ENCODE measurements at regions not wholly inside any gene's neighbourhood (a gene's known extent, or its start where the extent isn't known, plus 50 kb on each side); places are given as distances from the start of the nearest gene placed in this dataset.

- TF ChIP-seq CTCF (IDR thresholded peaks at IDR 0.05; ENCODE audit: low read depth, low read length, poor library complexity, severe bottlenecking) (no peak), EZH2phosphoT487 (IDR thresholded peaks at IDR 0.05; ENCODE audit: borderline replicate concordance, low read length) (no peak)
- no peak overlapping the region for H3K4me3 ChIP-seq (ENCODE audit: low read length)
- no peaks in the 10 kb centered on the region for H3K9me3 ChIP-seq (ENCODE audit: control insufficient read depth, insufficient read depth, low read length)
- H3K36me3 ChIP-seq (ENCODE audit: control insufficient read depth, low read length) = no peaks in the 10 kb centered on the region
- no peaks in the 10 kb centered on the region for H3K9me2 ChIP-seq (replicated peaks; ENCODE audit: control insufficient read depth, low read length)
- H4K20me1 ChIP-seq (ENCODE audit: control insufficient read depth, insufficient read depth, low read depth, low read length) = no peaks in the 10 kb centered on the region
- H3K27ac ChIP-seq (ENCODE audit: low read depth, low read length) = no peak overlapping the region
- H3K4me1 ChIP-seq (ENCODE audit: control insufficient read depth, low read length) = no peaks in the 10 kb centered on the region
- no peaks in the 10 kb centered on the region for H3F3A ChIP-seq (ENCODE audit: control insufficient read depth, insufficient read depth)
- H3K79me2 ChIP-seq (ENCODE audit: control insufficient read depth, low read length) = no peaks in the 10 kb centered on the region
- no peak overlapping the region for H3K4me2 ChIP-seq (ENCODE audit: low read length)
- H3K27me3 ChIP-seq (ENCODE audit: control insufficient read depth, low read length) = peaks cover 9% of the 10 kb centered on the region
These were observed 378.1 kb upstream of the POU3F1 start for GRCh38 chr1:38424677-38425076.

GRCh38 chr1:38420666-38421065 lies 374.1 kb upstream of the POU3F1 start:
- Histone ChIP-seq H3K36me3 (ENCODE audit: control insufficient read depth, low read length) (no peaks in the 10 kb centered on the region), H3F3A (ENCODE audit: control insufficient read depth, insufficient read depth) (no peaks in the 10 kb centered on the region), H4K20me1 (ENCODE audit: control insufficient read depth, insufficient read depth, low read depth, low read length) (no peaks in the 10 kb centered on the region), H3K4me2 (ENCODE audit: low read length) (no peak overlapping the region), H3K9me3 (ENCODE audit: control insufficient read depth, insufficient read depth, low read length) (no peaks in the 10 kb centered on the region), H3K27me3 (ENCODE audit: control insufficient read depth, low read length) (peaks cover 9% of the 10 kb centered on the region), H3K4me3 (ENCODE audit: low read length) (no peak overlapping the region), H3K4me1 (ENCODE audit: control insufficient read depth, low read length) (no peaks in the 10 kb centered on the region), H3K27ac (ENCODE audit: low read depth, low read length) (no peak overlapping the region), H3K9me2 (replicated peaks; ENCODE audit: control insufficient read depth, low read length) (no peaks in the 10 kb centered on the region), H3K79me2 (ENCODE audit: control insufficient read depth, low read length) (no peaks in the 10 kb centered on the region)
- TF ChIP-seq CTCF (IDR thresholded peaks at IDR 0.05; ENCODE audit: low read depth, low read length, poor library complexity, severe bottlenecking) (no peak), EZH2phosphoT487 (IDR thresholded peaks at IDR 0.05; ENCODE audit: borderline replicate concordance, low read length) (no peak)

DNA sequence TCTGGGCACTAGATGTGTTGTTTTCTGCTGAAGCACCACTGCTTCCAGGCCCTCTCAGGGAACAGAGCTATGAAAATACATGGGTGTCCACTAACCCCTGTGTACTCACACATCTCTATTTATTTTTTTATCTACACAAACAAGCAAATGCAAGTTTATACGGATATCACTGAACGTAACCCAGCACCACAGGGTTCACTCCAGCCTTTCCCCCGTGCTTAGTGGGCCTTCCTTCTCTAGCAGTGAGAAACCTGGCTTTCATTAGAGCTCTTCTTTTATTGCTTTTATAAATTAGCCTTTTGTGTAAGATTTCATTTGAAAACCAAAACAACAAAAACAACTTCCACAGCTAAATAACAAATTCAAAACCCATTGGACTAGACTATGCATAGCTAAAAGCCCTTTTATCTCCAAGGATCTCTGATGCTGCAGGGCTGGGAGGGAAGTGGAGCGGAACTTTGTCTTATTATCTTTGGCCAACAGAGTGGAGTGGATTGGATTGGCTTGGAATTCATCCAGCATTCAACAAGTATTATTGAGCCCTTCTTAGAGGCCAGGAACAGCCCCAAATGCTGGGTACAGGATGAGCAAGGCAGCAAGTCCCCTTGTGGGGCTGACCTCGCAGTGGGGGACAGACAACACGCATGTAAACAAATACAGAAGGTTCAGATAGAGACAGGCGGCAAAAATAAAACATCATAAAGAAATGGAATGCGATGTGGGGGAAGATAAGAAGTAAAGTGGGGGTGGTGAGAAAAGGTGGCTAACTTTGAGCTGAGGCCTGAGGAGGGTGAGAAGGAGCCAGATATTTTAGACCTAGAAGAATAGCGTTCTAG lies 371.8 kb upstream of the POU3F1 start:
- no peak for TF ChIP-seq CTCF (IDR thresholded peaks at IDR 0.05; ENCODE audit: low read depth, low read length, poor library complexity, severe bottlenecking)
- no peak for TF ChIP-seq EZH2phosphoT487 (IDR thresholded peaks at IDR 0.05; ENCODE audit: borderline replicate concordance, low read length)
- H3K4me3 ChIP-seq (ENCODE audit: low read length) = no peak overlapping the region

More for the DNA sequence above, 371.8 kb upstream of the POU3F1 start:
- no peaks in the 10 kb centered on the region for H4K20me1 ChIP-seq (ENCODE audit: control insufficient read depth, insufficient read depth, low read depth, low read length)
- H3K4me2 ChIP-seq (ENCODE audit: low read length) = no peak overlapping the region
- H3K9me2 ChIP-seq (replicated peaks; ENCODE audit: control insufficient read depth, low read length) = no peaks in the 10 kb centered on the region
- H3F3A ChIP-seq (ENCODE audit: control insufficient read depth, insufficient read depth) = no peaks in the 10 kb centered on the region
- H3K9me3 ChIP-seq (ENCODE audit: control insufficient read depth, insufficient read depth, low read length) = no peaks in the 10 kb centered on the region
- no peaks in the 10 kb centered on the region for H3K79me2 ChIP-seq (ENCODE audit: control insufficient read depth, low read length)
- peaks cover 14% of the 10 kb centered on the region for H3K27me3 ChIP-seq (ENCODE audit: control insufficient read depth, low read length)
- no peaks in the 10 kb centered on the region for H3K4me1 ChIP-seq (ENCODE audit: control insufficient read depth, low read length)
- H3K36me3 ChIP-seq (ENCODE audit: control insufficient read depth, low read length) = no peaks in the 10 kb centered on the region
- no peak overlapping the region for H3K27ac ChIP-seq (ENCODE audit: low read depth, low read length)

Measured in DOHH2 (cell line).